NT2/D1 (cell line): ENCODE measurements at regions not wholly inside any gene's neighbourhood (a gene's known extent, or its start where the extent isn't known, plus 50 kb on each side); places are given as distances from the start of the nearest gene placed in this dataset.

Experiments
- SUZ12 ChIP-seq: IDR thresholded peaks from 2 replicates; pipeline ENCODE4 v1.6.1; 2011; ENCODE audit not compliant: insufficient read length, insufficient read depth; ENCODE audit errors: extremely low read depth
- YY1 ChIP-seq: IDR thresholded peaks from 2 replicates; pipeline ENCODE4 v1.6.1; 2011; ENCODE audit not compliant: insufficient read length, insufficient read depth
- ZNF274 ChIP-seq: IDR thresholded peaks from 2 replicates; pipeline ENCODE4 v1.6.1; 2011; ENCODE audit warnings: mild to moderate bottlenecking, low read depth, low read length

- TF ChIP-seq ZNF274 (no peak), SUZ12 (no peak), YY1 (no peak)
Measured at GRCh38 chr6:126914172-126914571, 204.3 kb upstream of the RSPO3 start.
